Mesothelial cell of epicardium (in vitro differentiated cells): ENCODE measurements at regions not wholly inside any gene's neighbourhood (a gene's known extent, or its start where the extent isn't known, plus 50 kb on each side); places are given as distances from the start of the nearest gene placed in this dataset.

Experiments
- DNase-seq, 2 experiments: peaks; one replicate each; pipeline ENCODE4 v3.0.0; 2021; ENCODE audit warnings: low spot score in 2 of 2; ENCODE audit not compliant: unreplicated experiment in 2 of 2
- H3K27ac Mint-ChIP-seq: 2 replicates; pipeline ENCODE4 v1.8.0; 2021; ENCODE audit warnings: mixed read lengths
- H3K27me3 Mint-ChIP-seq: 2 replicates; pipeline ENCODE4 v1.8.0; 2021; ENCODE audit warnings: low read depth, mixed read lengths
- H3K36me3 Mint-ChIP-seq: 2 replicates; pipeline ENCODE4 v1.8.0; 2021; ENCODE audit warnings: mixed read lengths
- H3K4me1 Mint-ChIP-seq: 2 replicates; pipeline ENCODE4 v1.8.0; 2021; ENCODE audit warnings: mixed read lengths
- H3K4me3 Mint-ChIP-seq: 2 replicates; pipeline ENCODE4 v1.8.0; 2021; ENCODE audit warnings: mild to moderate bottlenecking, moderate library complexity, mixed read lengths
- H3K9me3 Mint-ChIP-seq: 2 replicates; pipeline ENCODE4 v1.8.0; 2021; ENCODE audit warnings: mixed read lengths
- CTCF ChIP-seq: fragments of 200-600 bp; sonication (generic); IDR thresholded peaks from one replicate; pipeline ENCODE4 v1.5.0; 2021; ENCODE audit warnings: antibody characterized with exemption; ENCODE audit not compliant: unreplicated experiment

GRCh38 chr16:48820379-48820778 is 210.4 kb upstream of the N4BP1 start:
- no peaks in the 10 kb centered on the region for H3K36me3 Mint-ChIP-seq
- no peaks in the 10 kb centered on the region for H3K9me3 Mint-ChIP-seq
- DNase-seq, result no peak
- peaks cover 27% of the 10 kb centered on the region for H3K27me3 Mint-ChIP-seq
- H3K27ac Mint-ChIP-seq, result no peak overlapping the region
- H3K4me1 Mint-ChIP-seq, result no peaks in the 10 kb centered on the region
- no peak overlapping the region for H3K4me3 Mint-ChIP-seq
- TF ChIP-seq CTCF, result no peak

- no peak for DNase-seq
- Mint-ChIP-seq H3K9me3 (no peaks in the 10 kb centered on the region), H3K4me3 (no peak overlapping the region), H3K27me3 (peaks cover 46% of the 10 kb centered on the region), H3K36me3 (no peaks in the 10 kb centered on the region), H3K4me1 (no peaks in the 10 kb centered on the region), H3K27ac (no peak overlapping the region)
- TF ChIP-seq CTCF, result no peak
These were observed 208.3 kb upstream of the N4BP1 start for GRCh38 chr16:48818257-48818656.

- Mint-ChIP-seq H3K4me3 (no peak overlapping the region), H3K9me3 (no peaks in the 10 kb centered on the region), H3K36me3 (no peaks in the 10 kb centered on the region), H3K27ac (no peak overlapping the region), H3K27me3 (peaks cover 56% of the 10 kb centered on the region), H3K4me1 (no peaks in the 10 kb centered on the region)
- no peak for TF ChIP-seq CTCF
- no peak for DNase-seq
These were observed 207.1 kb upstream of the N4BP1 start for GRCh38 chr16:48817032-48817431.

GRCh38 chr16:48816393-48816792 is 206.4 kb upstream of the N4BP1 start:
- H3K9me3 Mint-ChIP-seq, result no peaks in the 10 kb centered on the region

GRCh38 chr16:48814994-48815393 is 205.0 kb upstream of the N4BP1 start:
- peaks cover 2% of the 10 kb centered on the region for H3K4me1 Mint-ChIP-seq
- H3K36me3 Mint-ChIP-seq, result no peaks in the 10 kb centered on the region
- no peak for DNase-seq
- peaks cover 64% of the 10 kb centered on the region for H3K27me3 Mint-ChIP-seq
- no peak overlapping the region for H3K27ac Mint-ChIP-seq
- H3K4me3 Mint-ChIP-seq, result no peak overlapping the region
- H3K9me3 Mint-ChIP-seq, result no peaks in the 10 kb centered on the region
- TF ChIP-seq CTCF, result no peak

More at GRCh38 chr16:48816393-48816792, 206.4 kb upstream of the N4BP1 start:
- Mint-ChIP-seq H3K27ac (no peak overlapping the region), H3K27me3 (peaks cover 62% of the 10 kb centered on the region), H3K36me3 (no peaks in the 10 kb centered on the region), H3K4me1 (peaks cover under 1% of the 10 kb centered on the region), H3K4me3 (no peak overlapping the region)
- no peak for DNase-seq
- no peak for TF ChIP-seq CTCF

- TF ChIP-seq CTCF, result no peak
- Mint-ChIP-seq H3K4me3 (no peak overlapping the region), H3K27me3 (peaks cover 70% of the 10 kb centered on the region), H3K27ac (no peak overlapping the region), H3K4me1 (peaks cover 2% of the 10 kb centered on the region), H3K9me3 (no peaks in the 10 kb centered on the region), H3K36me3 (no peaks in the 10 kb centered on the region)
- no peak for DNase-seq
These were observed 203.5 kb upstream of the N4BP1 start for GRCh38 chr16:48813485-48813884.
